Ascending aorta (tissue), 2 donors: ENCODE measurements at regions not wholly inside any gene's neighbourhood (a gene's known extent, or its start where the extent isn't known, plus 50 kb on each side); places are given as distances from the start of the nearest gene placed in this dataset.
"Not testable (repeated sequence)": the region's sequence is repeated elsewhere in the genome, so short reads cannot be mapped to it uniquely, and the experiment has no call there.

ENCODE experiments used
- DNase-seq, 2 donors: peaks; one replicate each; pipeline ENCODE4 v3.0.0-alpha.2; 2019; ENCODE audit warnings: low spot score in 2 of 2
- H3K27ac ChIP-seq, 2 donors: fragments of 200-600 bp; sonication (generic); one replicate each; pipeline ENCODE4 v1.5.1; 2016 to 2017; ENCODE audit warnings: mild to moderate bottlenecking in 1 of 2
- H3K27me3 ChIP-seq: fragments of 200-600 bp; sonication (generic); one replicate; pipeline ENCODE4 v1.5.1; 2017
- H3K36me3 ChIP-seq, 2 donors: fragments of 200-600 bp; sonication (generic); one replicate each; pipeline ENCODE4 v1.5.1; 2016
- H3K4me1 ChIP-seq, 2 donors: fragments of 200-600 bp; sonication (generic); one replicate each; pipeline ENCODE4 v1.5.1; 2016 to 2017; ENCODE audit warnings: mild to moderate bottlenecking in 1 of 2
- H3K4me3 ChIP-seq, 2 donors: fragments of 200-600 bp; sonication (generic); one replicate each; pipeline ENCODE4 v1.5.1; 2016 to 2017; ENCODE audit warnings: mild to moderate bottlenecking in 1 of 2
- H3K9me3 ChIP-seq, 2 donors: fragments of 200-600 bp; sonication (generic); one replicate each; pipeline ENCODE4 v1.5.1; 2016
- CTCF ChIP-seq, 3 experiments: fragments of 200-600 bp in 2 of 3; fragments of 450-650 bp in 1 of 3; sonication (generic) in 2 of 3; IDR thresholded peaks; one replicate each; pipeline ENCODE4 v1.5.1; 2016 to 2019; ENCODE audit warnings: antibody characterized with exemption in 3 of 3, mild to moderate bottlenecking in 1 of 3, moderate library complexity in 1 of 3
- intact Hi-C: fragments of 100-400 bp; cut with DNase I; formaldehyde crosslinking; loops from one replicate; pipeline ENCODE4 v1.15.1; 2023

GRCh38 chr4:117135634-117136354 is 50.4 kb upstream of the TRAM1L1 start:
- intact Hi-C loops, result no loop called here
- no peak for TF ChIP-seq CTCF (IDR thresholded peaks at IDR 0.05)

GRCh38 chr4:117137145-117137544 is 51.8 kb upstream of the TRAM1L1 start:
- no peaks in the 10 kb centered on the region for H3K36me3 ChIP-seq
- H3K4me1 ChIP-seq, result no peaks in the 10 kb centered on the region
- intact Hi-C loops, result no loop called here
- no peaks in the 10 kb centered on the region for H3K27me3 ChIP-seq
- no peak for DNase-seq
- no peak overlapping the region for H3K27ac ChIP-seq
- no peak overlapping the region for H3K4me3 ChIP-seq
- no peak for TF ChIP-seq CTCF (IDR thresholded peaks at IDR 0.05)
- H3K9me3 ChIP-seq, result no peaks in the 10 kb centered on the region

More at GRCh38 chr4:117135634-117136354, 50.4 kb upstream of the TRAM1L1 start:
- Histone ChIP-seq H3K27ac (no peak overlapping the region), H3K36me3 (no peaks in the 10 kb centered on the region), H3K4me1 (no peaks in the 10 kb centered on the region), H3K9me3 (no peaks in the 10 kb centered on the region), H3K4me3 (no peak overlapping the region), H3K27me3 (no peaks in the 10 kb centered on the region)
- no peak for DNase-seq

GRCh38 chr4:117138732-117139131 is 53.4 kb upstream of the TRAM1L1 start:
- H3K27me3 ChIP-seq, intact Hi-C loops, H3K9me3 ChIP-seq, H3K27ac ChIP-seq, H3K36me3 ChIP-seq, H3K4me1 ChIP-seq, DNase-seq, H3K4me3 ChIP-seq: not testable (repeated sequence)

- no peak for TF ChIP-seq CTCF (IDR thresholded peaks at IDR 0.05)
- H3K36me3 ChIP-seq, result no peaks in the 10 kb centered on the region
- intact Hi-C loops, result no loop called here
- no peak overlapping the region for H3K4me3 ChIP-seq
- no peaks in the 10 kb centered on the region for H3K4me1 ChIP-seq
- no peak for DNase-seq
- no peak overlapping the region for H3K27ac ChIP-seq
- no peaks in the 10 kb centered on the region for H3K9me3 ChIP-seq
- no peaks in the 10 kb centered on the region for H3K27me3 ChIP-seq
Measured at GRCh38 chr4:117154251-117154650, 68.9 kb upstream of the TRAM1L1 start.

- TF ChIP-seq CTCF (IDR thresholded peaks at IDR 0.05), result no peak
- Histone ChIP-seq H3K36me3 (no peaks in the 10 kb centered on the region), H3K9me3 (no peaks in the 10 kb centered on the region), H3K4me3 (no peak overlapping the region), H3K27me3 (no peaks in the 10 kb centered on the region), H3K4me1 (no peaks in the 10 kb centered on the region), H3K27ac (no peak overlapping the region)
- DNase-seq, result no peak
- intact Hi-C loops, result no loop called here
Measured at GRCh38 chr4:117156806-117157205, 71.4 kb upstream of the TRAM1L1 start.

- Histone ChIP-seq H3K9me3 (no peaks in the 10 kb centered on the region), H3K27me3 (no peaks in the 10 kb centered on the region), H3K36me3 (no peaks in the 10 kb centered on the region), H3K27ac (no peak overlapping the region), H3K4me1 (no peaks in the 10 kb centered on the region), H3K4me3 (no peak overlapping the region)
- no peak for DNase-seq
- no peak for TF ChIP-seq CTCF (IDR thresholded peaks at IDR 0.05)
- intact Hi-C loops, result no loop called here
Measured at GRCh38 chr4:117157360-117157759, 72.0 kb upstream of the TRAM1L1 start.
